HEK293 (cell line): ENCODE measurements at regions not wholly inside any gene's neighbourhood (a gene's known extent, or its start where the extent isn't known, plus 50 kb on each side); places are given as distances from the start of the nearest gene placed in this dataset.

ENCODE experiments used
- PRDM10 ChIP-seq: fragments of 450-650 bp; formaldehyde crosslinking; IDR thresholded peaks from 2 replicates; pipeline ENCODE4 v1.5.1; 2016; ENCODE audit warnings: missing biosample characterization, missing genetic modification characterization
- ZBTB17 ChIP-seq: fragments of 450-650 bp; formaldehyde crosslinking; IDR thresholded peaks from 2 replicates; pipeline ENCODE4 v1.5.1; 2016; ENCODE audit warnings: missing biosample characterization, missing genetic modification characterization
- ZNF530 ChIP-seq: fragments of 450-650 bp; formaldehyde crosslinking; IDR thresholded peaks from 2 replicates; pipeline ENCODE4 v1.5.1; 2016; ENCODE audit warnings: low read depth, missing biosample characterization, missing genetic modification characterization

GRCh38 chr5:159819591-159820411 is 96.5 kb upstream of the ADRA1B start:
- TF ChIP-seq ZBTB17 (tag by site-specific recombination) (no peak), PRDM10 (no peak), ZNF530 (no peak)
